A673 (cell line): ENCODE measurements at regions not wholly inside any gene's neighbourhood (a gene's known extent, or its start where the extent isn't known, plus 50 kb on each side); places are given as distances from the start of the nearest gene placed in this dataset.

Source experiments
- BruUV-seq: library from RNA; stranded (reverse); fragments of 400-500 nt; replicated peaks from 2 replicates; lab custom pipeline; 2021; lab: Mats Ljungman, UMichigan
- CTCF ChIA-PET: fragments of 300-600 bp; sonication (Branson Sonifier 250); formaldehyde crosslinking; loops from one replicate; lab custom pipeline; 2022; ENCODE audit warnings: antibody characterized with exemption; lab: Charles Lee
- POLR2A ChIA-PET: fragments of 300-600 bp; sonication (Branson Sonifier 250); formaldehyde crosslinking; loops from one replicate; lab custom pipeline; 2022; ENCODE audit warnings: antibody characterized with exemption; ENCODE audit not compliant: low non-redundant PET; lab: Charles Lee
- DNase-seq: peaks from one replicate; pipeline ENCODE4 v3.0.0-alpha.2; 2015; ENCODE audit warnings: low spot score
- H3K27ac ChIP-seq: fragments of 200-600 bp; sonication (generic); 2 replicates; pipeline ENCODE4 v1.5.1; 2016; ENCODE audit warnings: mixed run types, low read depth, mild to moderate bottlenecking, mixed read lengths, antibody characterized with exemption, low read length; ENCODE audit not compliant: poor library complexity, severe bottlenecking
- H3K27me3 ChIP-seq: fragments of 200-600 bp; sonication (generic); replicated peaks from 2 replicates; pipeline ENCODE4 v1.6.1; 2017; ENCODE audit warnings: mixed run types, low read depth, mild to moderate bottlenecking, mixed read lengths, antibody characterized with exemption, low read length; ENCODE audit not compliant: insufficient read depth, poor library complexity
- H3K36me3 ChIP-seq: fragments of 200-600 bp; sonication (generic); 2 replicates; pipeline ENCODE4 v1.6.1; 2016; ENCODE audit warnings: mixed run types, mild to moderate bottlenecking, mixed read lengths, antibody characterized with exemption, low read length; ENCODE audit not compliant: insufficient read depth, poor library complexity, severe bottlenecking
- H3K4me1 ChIP-seq: fragments of 200-600 bp; sonication (generic); 2 replicates; pipeline ENCODE4 v1.6.1; 2017; ENCODE audit warnings: mixed run types, mild to moderate bottlenecking, mixed read lengths, antibody characterized with exemption, low read length; ENCODE audit not compliant: insufficient read depth, poor library complexity, severe bottlenecking
- H3K4me3 ChIP-seq: fragments of 200-600 bp; sonication (generic); 2 replicates; pipeline ENCODE4 v1.5.1; 2016; ENCODE audit warnings: low read depth, mixed run types, mild to moderate bottlenecking, mixed read lengths, low read length; ENCODE audit not compliant: poor library complexity, severe bottlenecking
- H3K9me3 ChIP-seq: fragments of 200-600 bp; sonication (generic); 2 replicates; pipeline ENCODE4 v1.6.1; 2016; ENCODE audit warnings: mixed run types, low read depth, mild to moderate bottlenecking, mixed read lengths, antibody characterized with exemption, low read length; ENCODE audit not compliant: poor library complexity, severe bottlenecking
- CTCF ChIP-seq: fragments of 300-800, 200-600 bp; sonication (generic); conservative IDR thresholded peaks from 2 replicates; pipeline ENCODE4 v1.5.1; 2017; ENCODE audit warnings: low read depth, mild to moderate bottlenecking, antibody characterized with exemption, low read length, moderate library complexity, mixed read lengths
- EZH2 ChIP-seq: fragments of 200-600 bp; sonication (generic); IDR thresholded peaks from 2 replicates; pipeline ENCODE4 v1.6.1; 2017; ENCODE audit warnings: borderline replicate concordance, low read depth, mild to moderate bottlenecking, mixed read lengths, antibody characterized with exemption, low read length; ENCODE audit not compliant: poor library complexity, severe bottlenecking
- intact Hi-C: fragments of 100-400 bp; cut with micrococcal nuclease; formaldehyde crosslinking; loops from one replicate; pipeline ENCODE4 v1.10.0; 2022; ENCODE audit not compliant: unreplicated experiment

GRCh38 chr1:68677684-68678351 lies 180.9 kb upstream of the DEPDC1 start:
- DNase-seq, result no peak
- H3K9me3 ChIP-seq, result no peaks in the 10 kb centered on the region
- TF ChIP-seq CTCF (no peak), EZH2 (no peak)
- intact Hi-C loops, result no loop called here
- BruUV-seq, result no TSS peak
- no peaks in the 10 kb centered on the region for H3K36me3 ChIP-seq
- no peak overlapping the region for H3K27ac ChIP-seq
- H3K4me3 ChIP-seq, result no peak overlapping the region
- no peaks in the 10 kb centered on the region for H3K27me3 ChIP-seq
- POLR2A ChIA-PET, result no interaction called here
- H3K4me1 ChIP-seq, result no peaks in the 10 kb centered on the region
- CTCF ChIA-PET, result no interaction called here

DNA sequence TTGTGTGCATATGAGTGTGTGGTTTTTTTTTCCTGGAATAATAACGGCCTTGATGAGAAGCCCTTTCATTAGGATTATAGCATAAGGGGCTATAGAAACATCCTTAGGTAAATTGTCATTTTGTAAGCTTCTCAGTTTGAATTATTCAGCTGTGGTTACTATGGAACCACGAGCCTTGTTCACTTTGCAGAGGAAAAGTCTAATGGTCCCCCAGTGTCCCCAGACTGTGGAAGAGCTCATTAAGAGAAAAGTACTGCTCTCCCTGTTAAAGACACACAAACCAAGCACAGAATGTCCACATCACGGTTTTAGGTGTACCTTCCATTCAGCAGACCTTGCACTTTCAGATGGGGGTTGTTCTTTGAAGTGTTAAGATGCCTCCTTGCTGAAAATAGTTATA lies 199.3 kb upstream of the DEPDC1 start:
- Histone ChIP-seq H3K4me1 (no peaks in the 10 kb centered on the region), H3K27ac (no peak overlapping the region), H3K36me3 (no peaks in the 10 kb centered on the region), H3K9me3 (no peaks in the 10 kb centered on the region), H3K27me3 (no peaks in the 10 kb centered on the region), H3K4me3 (no peak overlapping the region)
- no TSS peak for BruUV-seq
- intact Hi-C loops, result no loop called here
- TF ChIP-seq CTCF (no peak), EZH2 (no peak)
- CTCF ChIA-PET, result no interaction called here
- no peak for DNase-seq
- POLR2A ChIA-PET, result no interaction called here

DNA sequence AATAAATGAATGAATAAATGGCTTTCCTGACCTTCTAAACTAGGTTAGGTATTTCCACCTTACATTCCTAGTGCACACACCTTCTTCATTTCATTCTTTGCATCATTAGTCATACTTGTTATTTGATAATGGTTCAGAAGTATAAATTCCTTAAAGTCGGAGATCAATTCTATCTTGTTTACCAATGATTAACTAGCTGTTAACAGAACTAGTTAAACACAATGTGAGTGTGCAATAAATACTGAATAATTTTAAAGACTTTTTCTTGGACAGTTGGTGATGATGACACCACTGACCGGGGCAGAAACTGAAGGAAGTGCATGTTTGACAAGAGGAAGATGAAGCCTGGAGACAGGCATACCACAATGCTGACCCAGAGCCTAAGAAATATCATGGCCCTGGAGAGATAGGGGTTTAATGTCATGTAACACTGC lies 207.1 kb upstream of the DEPDC1 start:
- no peak for TF ChIP-seq CTCF
- no peak for TF ChIP-seq EZH2
- H3K4me1 ChIP-seq, result no peaks in the 10 kb centered on the region
- no peak for DNase-seq
- H3K4me3 ChIP-seq, result no peak overlapping the region
- no peak overlapping the region for H3K27ac ChIP-seq
- ChIA-PET CTCF (no interaction called here), POLR2A (no interaction called here)
- no peaks in the 10 kb centered on the region for H3K27me3 ChIP-seq
- no TSS peak for BruUV-seq
- intact Hi-C loops, result no loop called here
- H3K36me3 ChIP-seq, result no peaks in the 10 kb centered on the region
- no peaks in the 10 kb centered on the region for H3K9me3 ChIP-seq
